H1 (cell line): ENCODE measurements at regions not wholly inside any gene's neighbourhood (a gene's known extent, or its start where the extent isn't known, plus 50 kb on each side); places are given as distances from the start of the nearest gene placed in this dataset.

ENCODE experiments used
- BACH1 ChIP-seq: IDR thresholded peaks from 2 replicates; pipeline ENCODE4 v1.6.1; 2012; ENCODE audit warnings: low read length, improper control_type of control experiment
- BRCA1 ChIP-seq: IDR thresholded peaks from 2 replicates; pipeline ENCODE4 v1.6.1; 2012; ENCODE audit warnings: low read depth, low read length, improper control_type of control experiment
- CHD7 ChIP-seq: fragments of 300-600 bp; sonication (generic); IDR thresholded peaks from 2 replicates; pipeline ENCODE4 v1.7.1; 2012; ENCODE audit warnings: low read length, moderate library complexity, mild to moderate bottlenecking, inconsistent platforms; ENCODE audit not compliant: insufficient replicate concordance
- CTCF ChIP-seq, 3 experiments: IDR thresholded peaks; 1 replicate in 2 of 3; 2 replicates in 1 of 3; pipeline versions ENCODE4 v1.5.1 to v1.6.1; 2011; ENCODE audit warnings: low read length in 3 of 3, mild to moderate bottlenecking in 3 of 3, inconsistent platforms in 2 of 3, low read depth in 1 of 3, moderate library complexity in 1 of 3; ENCODE audit not compliant: insufficient read depth in 1 of 3; ENCODE audit errors: control extremely low read depth in 1 of 3
- EP300 ChIP-seq, 2 experiments: IDR thresholded peaks; 1 replicate in 1 of 2; 2 replicates in 1 of 2; pipeline ENCODE4 v1.6.1; 2011 to 2012; ENCODE audit warnings: low read depth in 2 of 2, low read length in 2 of 2, mild to moderate bottlenecking in 2 of 2, borderline replicate concordance in 1 of 2, inconsistent platforms in 1 of 2, moderate library complexity in 1 of 2
- HDAC6 ChIP-seq: IDR thresholded peaks from one replicate; pipeline ENCODE4 v1.7.1; 2012; ENCODE audit warnings: low read depth, mild to moderate bottlenecking, inconsistent platforms, low read length, moderate library complexity
- POU5F1 ChIP-seq: IDR thresholded peaks from 2 replicates; pipeline ENCODE4 v1.6.1; 2011; ENCODE audit warnings: low read depth, mild to moderate bottlenecking, low read length, moderate library complexity
- RNF2 ChIP-seq: fragments of 200-900, 300-1000 bp; sonication (generic); IDR thresholded peaks from 2 replicates; pipeline ENCODE4 v1.7.1; 2016; ENCODE audit warnings: borderline replicate concordance, low read depth, mild to moderate bottlenecking, antibody characterized with exemption, low read length; ENCODE audit not compliant: poor library complexity, severe bottlenecking; ENCODE audit errors: missing control alignments

- TF ChIP-seq CTCF (IDR thresholded peaks at IDR 0.05; ENCODE audit: control extremely low read depth in 1 of 3, insufficient read depth in 1 of 3, low read depth in 1 of 3, low read length in 3 of 3) (no peak), HDAC6 (no peak), CHD7 (no peak), RNF2 (no peak), BACH1 (no peak), POU5F1 (no peak), EP300 (IDR thresholded peaks at IDR 0.05; ENCODE audit: borderline replicate concordance in 1 of 2, low read depth in 2 of 2, low read length in 2 of 2) (no peak), BRCA1 (no peak)
Measured at GRCh38 chr11:69241844-69242243, 52.1 kb upstream of the MYEOV start (continued).
